ENCODE measurements at regions not wholly inside any gene's neighbourhood (a gene's known extent, or its start where the extent isn't known, plus 50 kb on each side); places are given as distances from the start of the nearest gene placed in this dataset.
"Not testable (repeated sequence)": the region's sequence is repeated elsewhere in the genome, so short reads cannot be mapped to it uniquely, and the experiment has no call there.

DNA sequence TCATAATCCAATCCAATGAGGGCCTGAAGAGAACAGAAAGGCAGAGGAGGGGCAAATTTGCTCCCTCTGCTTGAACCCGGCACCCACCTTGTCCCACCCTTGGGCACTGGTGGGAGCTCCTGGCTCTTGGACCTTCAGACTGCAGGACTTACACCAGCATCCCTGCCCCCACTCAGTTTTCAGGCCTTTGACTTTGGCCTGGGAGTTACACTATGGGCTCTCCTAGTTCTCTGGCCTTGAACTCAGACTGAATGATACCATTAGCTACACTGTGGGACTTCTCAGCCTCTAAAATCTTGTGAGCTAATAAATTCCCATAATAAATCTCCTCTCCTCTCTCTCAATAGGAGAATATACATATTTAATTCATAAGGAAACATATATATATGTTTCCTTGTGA is 114.4 kb downstream of the AHR start:
- Histone ChIP-seq H3K9me2 (ENCODE audit: insufficient read depth, low read length) (no peaks in the 10 kb centered on the region), H3K27me3 (ENCODE audit: insufficient read depth, low read depth, low read length) (no peaks in the 10 kb centered on the region), H2AFZ (ENCODE audit: low read depth, low read length) (no peak overlapping the region), H3K79me2 (replicated peaks; ENCODE audit: insufficient read depth, low read length) (no peaks in the 10 kb centered on the region), H3K9ac (ENCODE audit: low read length) (no peak overlapping the region), H3F3A (ENCODE audit: insufficient read depth, low read length, poor library complexity, severe bottlenecking) (no peaks in the 10 kb centered on the region), H4K20me1 (ENCODE audit: insufficient read depth) (no peaks in the 10 kb centered on the region), H3K27ac (ENCODE audit: low read length) (no peak overlapping the region), H3K36me3 (ENCODE audit: insufficient read depth, low read length) (no peaks in the 10 kb centered on the region), H3K4me3 (ENCODE audit: low read length) (no peak overlapping the region), H3K4me2 (ENCODE audit: low read length) (no peak overlapping the region), H3K9me3 (ENCODE audit: low read length) (no peaks in the 10 kb centered on the region)
- no peak for TF ChIP-seq POLR2AphosphoS5 (IDR thresholded peaks at IDR 0.05)
- TF ChIP-seq, protein P1, sequence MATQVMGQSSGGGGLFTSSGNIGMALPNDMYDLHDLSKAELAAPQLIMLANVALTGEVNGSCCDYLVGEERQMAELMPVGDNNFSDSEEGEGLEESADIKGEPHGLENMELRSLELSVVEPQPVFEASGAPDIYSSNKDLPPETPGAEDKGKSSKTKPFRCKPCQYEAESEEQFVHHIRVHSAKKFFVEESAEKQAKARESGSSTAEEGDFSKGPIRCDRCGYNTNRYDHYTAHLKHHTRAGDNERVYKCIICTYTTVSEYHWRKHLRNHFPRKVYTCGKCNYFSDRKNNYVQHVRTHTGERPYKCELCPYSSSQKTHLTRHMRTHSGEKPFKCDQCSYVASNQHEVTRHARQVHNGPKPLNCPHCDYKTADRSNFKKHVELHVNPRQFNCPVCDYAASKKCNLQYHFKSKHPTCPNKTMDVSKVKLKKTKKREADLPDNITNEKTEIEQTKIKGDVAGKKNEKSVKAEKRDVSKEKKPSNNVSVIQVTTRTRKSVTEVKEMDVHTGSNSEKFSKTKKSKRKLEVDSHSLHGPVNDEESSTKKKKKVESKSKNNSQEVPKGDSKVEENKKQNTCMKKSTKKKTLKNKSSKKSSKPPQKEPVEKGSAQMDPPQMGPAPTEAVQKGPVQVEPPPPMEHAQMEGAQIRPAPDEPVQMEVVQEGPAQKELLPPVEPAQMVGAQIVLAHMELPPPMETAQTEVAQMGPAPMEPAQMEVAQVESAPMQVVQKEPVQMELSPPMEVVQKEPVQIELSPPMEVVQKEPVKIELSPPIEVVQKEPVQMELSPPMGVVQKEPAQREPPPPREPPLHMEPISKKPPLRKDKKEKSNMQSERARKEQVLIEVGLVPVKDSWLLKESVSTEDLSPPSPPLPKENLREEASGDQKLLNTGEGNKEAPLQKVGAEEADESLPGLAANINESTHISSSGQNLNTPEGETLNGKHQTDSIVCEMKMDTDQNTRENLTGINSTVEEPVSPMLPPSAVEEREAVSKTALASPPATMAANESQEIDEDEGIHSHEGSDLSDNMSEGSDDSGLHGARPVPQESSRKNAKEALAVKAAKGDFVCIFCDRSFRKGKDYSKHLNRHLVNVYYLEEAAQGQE (IDR thresholded peaks at IDR 0.05; ENCODE audit: borderline replicate concordance), result no peak
- TF ChIP-seq, protein P2, sequence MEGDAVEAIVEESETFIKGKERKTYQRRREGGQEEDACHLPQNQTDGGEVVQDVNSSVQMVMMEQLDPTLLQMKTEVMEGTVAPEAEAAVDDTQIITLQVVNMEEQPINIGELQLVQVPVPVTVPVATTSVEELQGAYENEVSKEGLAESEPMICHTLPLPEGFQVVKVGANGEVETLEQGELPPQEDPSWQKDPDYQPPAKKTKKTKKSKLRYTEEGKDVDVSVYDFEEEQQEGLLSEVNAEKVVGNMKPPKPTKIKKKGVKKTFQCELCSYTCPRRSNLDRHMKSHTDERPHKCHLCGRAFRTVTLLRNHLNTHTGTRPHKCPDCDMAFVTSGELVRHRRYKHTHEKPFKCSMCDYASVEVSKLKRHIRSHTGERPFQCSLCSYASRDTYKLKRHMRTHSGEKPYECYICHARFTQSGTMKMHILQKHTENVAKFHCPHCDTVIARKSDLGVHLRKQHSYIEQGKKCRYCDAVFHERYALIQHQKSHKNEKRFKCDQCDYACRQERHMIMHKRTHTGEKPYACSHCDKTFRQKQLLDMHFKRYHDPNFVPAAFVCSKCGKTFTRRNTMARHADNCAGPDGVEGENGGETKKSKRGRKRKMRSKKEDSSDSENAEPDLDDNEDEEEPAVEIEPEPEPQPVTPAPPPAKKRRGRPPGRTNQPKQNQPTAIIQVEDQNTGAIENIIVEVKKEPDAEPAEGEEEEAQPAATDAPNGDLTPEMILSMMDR (IDR thresholded peaks at IDR 0.05; ENCODE audit: poor library complexity, severe bottlenecking), result no peak
- TF ChIP-seq TAF1 (IDR thresholded peaks at IDR 0.05; ENCODE audit: low read depth), result no peak
- TF ChIP-seq SMC3 (conservative IDR thresholded peaks at IDR 0.05; ENCODE audit: poor library complexity), result no peak
- no peak for TF ChIP-seq EZH2 (IDR thresholded peaks at IDR 0.05; ENCODE audit: borderline replicate concordance, insufficient read depth, low read length, poor library complexity, severe bottlenecking)
- TF ChIP-seq RAD21 (conservative IDR thresholded peaks at IDR 0.05), result no peak
- TF ChIP-seq EP300 (conservative IDR thresholded peaks at IDR 0.05; ENCODE audit: poor library complexity, severe bottlenecking), result no peak
- TF ChIP-seq MXI1 (conservative IDR thresholded peaks at IDR 0.05; ENCODE audit: poor library complexity, severe bottlenecking), result no peak

DNA sequence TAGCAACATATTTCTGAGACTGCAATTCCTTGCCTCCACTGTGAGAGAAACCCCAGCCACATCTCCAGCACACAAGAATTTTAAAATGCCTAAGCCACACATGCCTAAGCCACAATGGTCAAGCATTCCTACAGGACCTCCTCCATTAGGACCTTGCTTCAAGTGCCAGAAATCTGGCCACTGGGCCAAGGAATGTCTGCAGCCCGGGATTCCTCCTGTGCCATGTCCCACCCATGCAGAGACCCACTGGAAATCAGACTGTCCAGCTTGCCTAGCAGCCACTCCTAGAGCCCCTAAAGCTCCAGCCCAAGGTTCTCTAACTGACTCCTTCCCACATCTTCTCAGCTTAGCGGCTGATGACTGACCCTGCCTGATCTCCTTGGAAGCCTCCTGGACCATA is 117.5 kb downstream of the AHR start:
- Histone ChIP-seq H3K79me2 (replicated peaks; ENCODE audit: insufficient read depth, low read length) (no peaks in the 10 kb centered on the region), H2AFZ (ENCODE audit: low read depth, low read length) (no peak overlapping the region), H4K20me1 (ENCODE audit: insufficient read depth) (no peaks in the 10 kb centered on the region), H3K4me2 (ENCODE audit: low read length) (no peak overlapping the region), H3K27me3 (ENCODE audit: insufficient read depth, low read depth, low read length) (no peaks in the 10 kb centered on the region), H3K27ac (ENCODE audit: low read length) (no peak overlapping the region), H3K9ac (ENCODE audit: low read length) (no peak overlapping the region), H3F3A (ENCODE audit: insufficient read depth, low read length, poor library complexity, severe bottlenecking) (no peaks in the 10 kb centered on the region), H3K36me3 (ENCODE audit: insufficient read depth, low read length) (no peaks in the 10 kb centered on the region), H3K9me3 (ENCODE audit: low read length) (no peaks in the 10 kb centered on the region), H3K4me3 (ENCODE audit: low read length) (no peak overlapping the region), H3K9me2 (ENCODE audit: insufficient read depth, low read length) (no peaks in the 10 kb centered on the region)
- TF ChIP-seq POLR2AphosphoS5 (IDR thresholded peaks at IDR 0.05) (no peak), EZH2 (IDR thresholded peaks at IDR 0.05; ENCODE audit: borderline replicate concordance, insufficient read depth, low read length, poor library complexity, severe bottlenecking) (no peak), TAF1 (IDR thresholded peaks at IDR 0.05; ENCODE audit: low read depth) (no peak), RAD21 (conservative IDR thresholded peaks at IDR 0.05) (no peak), MXI1 (conservative IDR thresholded peaks at IDR 0.05; ENCODE audit: poor library complexity, severe bottlenecking) (no peak), EP300 (conservative IDR thresholded peaks at IDR 0.05; ENCODE audit: poor library complexity, severe bottlenecking) (no peak), SMC3 (conservative IDR thresholded peaks at IDR 0.05; ENCODE audit: poor library complexity) (no peak)
- TF ChIP-seq, protein P1 (IDR thresholded peaks at IDR 0.05; ENCODE audit: borderline replicate concordance), result no peak
- TF ChIP-seq, protein P2 (IDR thresholded peaks at IDR 0.05; ENCODE audit: poor library complexity, severe bottlenecking), result no peak

DNA sequence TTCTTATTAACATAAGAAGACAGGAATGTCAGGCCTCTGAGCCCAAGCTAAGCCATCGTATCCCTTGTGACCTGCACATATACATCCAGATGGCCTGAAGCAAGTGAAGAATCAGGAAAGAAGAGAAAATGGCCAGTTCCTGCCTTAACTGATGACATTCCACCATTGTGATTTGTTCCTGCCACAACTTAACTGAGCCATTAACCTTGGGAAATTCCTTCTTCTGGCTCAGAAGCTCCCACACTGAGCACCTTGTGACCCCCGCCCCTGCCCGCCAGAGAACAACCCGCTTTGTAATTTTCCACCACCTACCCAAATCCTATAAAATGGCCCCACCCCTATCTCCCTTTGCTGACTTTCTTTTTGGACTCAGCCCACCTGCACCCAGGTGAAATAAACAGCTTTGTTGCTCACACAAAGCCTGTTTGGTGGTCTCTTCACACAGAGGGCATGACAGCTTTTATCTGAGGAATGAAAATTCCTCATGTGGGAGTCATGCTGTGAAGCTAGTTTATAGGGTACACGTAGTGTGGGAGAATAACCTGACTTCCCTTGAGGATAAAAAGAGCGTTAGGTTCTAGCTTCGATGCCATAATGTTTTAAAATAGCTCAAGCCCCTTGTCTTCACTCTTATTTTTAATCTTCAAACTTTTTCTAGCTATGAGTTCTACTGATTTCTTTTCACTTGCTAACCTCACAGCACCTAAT is 122.0 kb downstream of the AHR start:
- not testable (repeated sequence) for H3K36me3 ChIP-seq (ENCODE audit: insufficient read depth, low read length); H4K20me1 ChIP-seq (ENCODE audit: insufficient read depth); H3K9ac ChIP-seq (ENCODE audit: low read length); H3K79me2 ChIP-seq (replicated peaks; ENCODE audit: insufficient read depth, low read length); H2AFZ ChIP-seq (ENCODE audit: low read depth, low read length); H3K9me3 ChIP-seq (ENCODE audit: low read length); H3K4me3 ChIP-seq (ENCODE audit: low read length); H3K27me3 ChIP-seq (ENCODE audit: insufficient read depth, low read depth, low read length); H3K27ac ChIP-seq (ENCODE audit: low read length); H3K9me2 ChIP-seq (ENCODE audit: insufficient read depth, low read length); H3F3A ChIP-seq (ENCODE audit: insufficient read depth, low read length, poor library complexity, severe bottlenecking); H3K4me2 ChIP-seq (ENCODE audit: low read length)
